GM12864 (cell line): ENCODE measurements at regions not wholly inside any gene's neighbourhood (a gene's known extent, or its start where the extent isn't known, plus 50 kb on each side); places are given as distances from the start of the nearest gene placed in this dataset.

Source experiments
- DNase-seq: peaks from one replicate; pipeline ENCODE4 v3.0.0-alpha.2; 2011; ENCODE audit warnings: low read depth
- H3K4me3 ChIP-seq: 2 replicates; pipeline ENCODE4 v1.5.1; 2011; ENCODE audit warnings: mild to moderate bottlenecking, low read depth, low read length, control low read depth
- CTCF ChIP-seq: IDR thresholded peaks from 2 replicates; pipeline ENCODE4 v1.5.1; 2011; ENCODE audit warnings: low read depth, mild to moderate bottlenecking, moderate library complexity, low read length, control low read depth, inconsistent platforms; ENCODE audit errors: missing control alignments

- no peak overlapping the region for H3K4me3 ChIP-seq
- TF ChIP-seq CTCF: no peak
- no peak for DNase-seq
These were observed 313.5 kb downstream of the RPRM start for GRCh38 chr2:153165021-153165420.

- peak; percentile 58 for TF ChIP-seq CTCF
- H3K4me3 ChIP-seq: no peak overlapping the region
- no peak for DNase-seq
These were observed 315.5 kb downstream of the RPRM start for GRCh38 chr2:153163055-153163454.

- no peak for DNase-seq
- no peak for TF ChIP-seq CTCF
- no peak overlapping the region for H3K4me3 ChIP-seq
These were observed 321.8 kb downstream of the RPRM start for GRCh38 chr2:153156743-153157142.

- TF ChIP-seq CTCF: no peak
- no peak for DNase-seq
- no peak overlapping the region for H3K4me3 ChIP-seq
These were observed 326.5 kb downstream of the RPRM start for GRCh38 chr2:153152036-153152435.

- H3K4me3 ChIP-seq: no peak overlapping the region
- DNase-seq: no peak
- TF ChIP-seq CTCF: no peak
These were observed 333.0 kb downstream of the RPRM start for GRCh38 chr2:153145470-153145978.

- no peak overlapping the region for H3K4me3 ChIP-seq
- no peak for TF ChIP-seq CTCF
These were observed 335.0 kb downstream of the RPRM start for GRCh38 chr2:153143540-153143939.

GRCh38 chr2:153140498-153140897 lies 338.1 kb downstream of the RPRM start:
- TF ChIP-seq CTCF: no peak
- no peak for DNase-seq
- H3K4me3 ChIP-seq: no peak overlapping the region

More at GRCh38 chr2:153143540-153143939, 335.0 kb downstream of the RPRM start:
- no peak for DNase-seq
